OCI-LY3 (cell line): ENCODE measurements at regions not wholly inside any gene's neighbourhood (a gene's known extent, or its start where the extent isn't known, plus 50 kb on each side); places are given as distances from the start of the nearest gene placed in this dataset.
"Not testable (repeated sequence)": the region's sequence is repeated elsewhere in the genome, so short reads cannot be mapped to it uniquely, and the experiment has no call there.

ENCODE experiments used
- CTCF ChIP-seq: fragments of 200-600, 300-600 bp; sonication (generic); IDR thresholded peaks from 2 replicates; pipeline ENCODE4 v1.5.1; 2014; ENCODE audit warnings: antibody characterized with exemption, low read length, low read depth
- EZH2phosphoT487 ChIP-seq: fragments of 200-600 bp; shearing (Covaris generic); IDR thresholded peaks from 2 replicates; pipeline ENCODE4 v1.6.1; 2018; ENCODE audit warnings: antibody characterized with exemption, mixed run types, low read depth

GRCh38 chr4:66115231-66115630 lies 444.9 kb upstream of the EPHA5 start:
- not testable (repeated sequence) for TF ChIP-seq CTCF, EZH2phosphoT487
